Adipocyte (in vitro differentiated cells): ENCODE measurements at regions not wholly inside any gene's neighbourhood (a gene's known extent, or its start where the extent isn't known, plus 50 kb on each side); places are given as distances from the start of the nearest gene placed in this dataset.

Source experiments
- DNase-seq: peaks from one replicate; pipeline ENCODE4 v3.0.0-alpha.2; 2015; ENCODE audit warnings: low read depth
- H3K27me3 ChIP-seq: replicated peaks from 2 replicates; pipeline ENCODE4 v1.7.0; 2013; ENCODE audit warnings: mild to moderate bottlenecking, low read length, moderate library complexity; ENCODE audit not compliant: control insufficient read depth, insufficient read depth
- H3K36me3 ChIP-seq: 2 replicates; pipeline ENCODE4 v1.7.0; 2013; ENCODE audit warnings: low read length, mild to moderate bottlenecking, moderate library complexity; ENCODE audit not compliant: control insufficient read depth, insufficient read depth, severe bottlenecking
- H3K4me1 ChIP-seq: 2 replicates; pipeline ENCODE4 v1.7.0; 2013; ENCODE audit warnings: mild to moderate bottlenecking, low read length, moderate library complexity; ENCODE audit not compliant: control insufficient read depth, insufficient read depth
- H3K4me3 ChIP-seq: 2 replicates; pipeline ENCODE4 v1.7.0; 2013; ENCODE audit warnings: mild to moderate bottlenecking, low read length, moderate library complexity
- H3K9ac ChIP-seq: 2 replicates; pipeline ENCODE4 v1.7.0; 2013; ENCODE audit warnings: mild to moderate bottlenecking, low read length, moderate library complexity
- H3K9me3 ChIP-seq: 2 replicates; pipeline ENCODE4 v1.7.0; 2013; ENCODE audit warnings: mild to moderate bottlenecking, low read length, moderate library complexity; ENCODE audit not compliant: control insufficient read depth

DNA sequence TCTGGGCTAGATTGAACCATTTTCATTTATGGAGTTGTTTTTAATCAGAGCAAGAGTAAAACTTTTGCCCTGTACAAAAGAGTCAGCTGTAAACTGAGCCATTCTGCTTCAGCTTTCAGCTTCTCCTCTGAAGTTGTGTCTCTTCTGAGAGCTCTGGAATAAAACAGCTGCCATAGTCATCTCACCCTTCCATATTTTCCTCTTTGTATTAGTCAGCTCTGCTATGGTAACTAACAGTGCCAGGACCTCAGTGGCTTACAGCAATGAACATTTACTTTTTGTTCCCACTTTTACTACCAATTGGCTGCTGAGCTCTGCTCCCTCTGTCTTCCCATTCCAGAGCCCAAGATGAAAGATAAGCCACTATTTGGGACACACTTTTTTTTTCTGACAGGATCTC, 178.5 kb downstream of the DAD1 start:
- no peak for DNase-seq
- H3K4me1 ChIP-seq = peaks cover 39% of the 10 kb centered on the region

DNA sequence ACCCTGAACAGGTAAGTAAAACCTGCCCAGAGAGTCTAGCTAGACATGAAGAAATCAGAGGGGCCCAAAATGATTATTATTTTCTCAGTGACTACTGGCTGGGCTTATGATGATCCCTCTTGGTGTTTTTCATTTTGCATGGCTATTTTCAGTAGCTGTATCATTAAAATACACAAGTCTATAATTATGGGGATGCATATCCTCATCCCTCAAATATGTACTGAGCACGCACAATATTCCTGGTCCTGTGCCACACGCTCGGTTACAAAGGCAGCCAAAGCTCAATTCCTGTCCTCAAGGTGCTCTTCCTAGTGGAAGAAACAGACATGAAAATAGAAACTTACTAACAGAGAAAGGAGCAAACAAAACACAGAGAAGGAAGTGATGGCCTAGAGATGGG, 180.0 kb downstream of the DAD1 start:
- peaks cover 39% of the 10 kb centered on the region for H3K4me1 ChIP-seq
- DNase-seq = no peak

More for the DNA sequence above, 178.5 kb downstream of the DAD1 start:
- H3K9me3 ChIP-seq = no peaks in the 10 kb centered on the region
- no peak overlapping the region for H3K4me3 ChIP-seq
- H3K27me3 ChIP-seq = no peaks in the 10 kb centered on the region
- no peaks in the 10 kb centered on the region for H3K36me3 ChIP-seq
- no peak overlapping the region for H3K9ac ChIP-seq

DNA sequence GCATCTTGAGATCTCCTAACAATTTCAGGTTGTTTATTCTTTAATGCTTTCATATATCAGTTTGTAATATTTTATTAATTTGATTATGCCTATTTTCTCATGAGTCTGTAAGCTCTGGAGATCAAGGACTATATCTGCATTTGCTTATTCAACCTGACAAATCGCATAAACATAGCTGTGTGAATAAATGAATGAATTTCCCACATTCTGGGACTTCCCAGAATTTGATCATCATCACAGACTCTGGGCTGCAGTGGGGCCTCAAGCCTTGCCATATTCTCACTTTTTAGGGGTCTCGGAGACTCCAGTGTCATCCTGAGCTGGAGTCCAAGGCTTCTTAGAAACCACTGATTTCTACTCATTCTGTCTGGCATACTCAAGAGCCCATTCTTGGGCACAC, 180.5 kb downstream of the DAD1 start:
- Histone ChIP-seq H3K4me3 (no peak overlapping the region), H3K27me3 (peaks cover 12% of the 10 kb centered on the region), H3K9me3 (no peaks in the 10 kb centered on the region), H3K4me1 (peaks cover 35% of the 10 kb centered on the region), H3K36me3 (no peaks in the 10 kb centered on the region), H3K9ac (no peak overlapping the region)
- DNase-seq = no peak

More for the DNA sequence above, 180.0 kb downstream of the DAD1 start:
- Histone ChIP-seq H3K36me3 (no peaks in the 10 kb centered on the region), H3K4me3 (no peak overlapping the region), H3K9ac (no peak overlapping the region), H3K9me3 (no peaks in the 10 kb centered on the region), H3K27me3 (peaks cover 9% of the 10 kb centered on the region)

DNA sequence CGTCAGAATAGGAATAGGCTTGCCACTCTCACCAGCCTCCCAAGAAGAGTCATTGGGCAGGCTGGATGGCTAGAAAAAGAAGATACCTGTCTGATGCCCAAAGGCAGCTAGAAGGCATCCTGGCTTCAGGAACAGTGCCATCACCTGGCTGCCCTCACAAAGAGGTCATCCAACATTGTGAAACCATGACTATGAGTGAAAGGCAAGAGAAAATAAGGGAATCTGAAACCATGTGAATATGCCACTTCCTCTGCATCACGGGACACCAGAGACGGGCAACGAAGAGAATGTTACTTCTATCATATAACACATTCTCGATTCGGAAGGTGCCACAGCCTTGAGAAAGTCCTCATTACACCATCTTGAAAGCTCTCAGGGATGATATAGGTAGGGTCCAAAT, 182.0 kb downstream of the DAD1 start:
- no peak overlapping the region for H3K4me3 ChIP-seq

DNA sequence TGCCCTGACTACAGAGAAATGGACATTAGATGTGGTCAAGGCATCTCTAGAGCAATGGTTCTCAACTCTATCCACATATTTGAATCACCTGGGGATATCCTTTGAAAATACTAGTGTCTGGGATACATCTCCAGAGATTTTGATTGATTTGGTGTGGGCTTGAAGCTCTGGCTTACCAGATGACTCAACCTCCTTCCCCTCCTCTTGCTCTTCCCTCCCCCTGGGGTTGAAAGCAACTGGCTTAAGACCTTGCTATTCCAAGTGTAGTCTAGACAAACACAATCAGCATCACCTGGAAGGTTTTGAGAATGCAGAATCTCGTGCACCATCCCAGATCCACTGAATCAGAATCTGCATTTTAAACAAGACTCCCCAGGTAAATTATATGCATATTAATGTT, 183.8 kb downstream of the DAD1 start:
- Histone ChIP-seq H3K9ac (no peak overlapping the region), H3K27me3 (peaks cover 19% of the 10 kb centered on the region), H3K36me3 (no peaks in the 10 kb centered on the region), H3K9me3 (no peaks in the 10 kb centered on the region), H3K4me3 (no peak overlapping the region), H3K4me1 (peaks cover 14% of the 10 kb centered on the region)
- DNase-seq = no peak

More for the DNA sequence above, 182.0 kb downstream of the DAD1 start:
- Histone ChIP-seq H3K4me1 (peaks cover 20% of the 10 kb centered on the region), H3K36me3 (no peaks in the 10 kb centered on the region), H3K9ac (no peak overlapping the region), H3K9me3 (no peaks in the 10 kb centered on the region), H3K27me3 (peaks cover 18% of the 10 kb centered on the region)
- no peak for DNase-seq

DNA sequence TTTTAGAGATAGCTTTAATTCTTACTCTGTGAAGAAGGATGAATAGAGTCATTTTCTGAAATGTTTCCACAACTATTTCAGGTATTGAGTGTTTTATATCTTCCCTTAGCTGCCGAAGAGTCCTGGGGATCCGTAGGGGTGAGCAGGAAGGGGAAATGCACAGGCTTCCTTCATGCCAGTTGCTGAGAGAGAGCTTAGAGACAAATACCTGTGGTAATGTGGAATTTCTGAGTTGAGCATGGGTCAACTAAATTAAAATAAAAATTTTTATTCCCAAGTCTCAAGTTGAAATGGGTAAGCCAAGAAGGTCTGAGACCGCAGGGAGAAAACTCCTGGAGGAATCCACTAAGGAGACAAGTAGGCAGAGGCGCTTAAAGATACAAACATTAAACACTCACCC, 185.7 kb downstream of the DAD1 start:
- H3K9ac ChIP-seq = no peak overlapping the region
- peaks cover 26% of the 10 kb centered on the region for H3K27me3 ChIP-seq
- H3K4me1 ChIP-seq = peaks cover 12% of the 10 kb centered on the region
- no peaks in the 10 kb centered on the region for H3K9me3 ChIP-seq
- H3K36me3 ChIP-seq = no peaks in the 10 kb centered on the region
- H3K4me3 ChIP-seq = no peak overlapping the region
- peak; percentile 19 for DNase-seq

DNA sequence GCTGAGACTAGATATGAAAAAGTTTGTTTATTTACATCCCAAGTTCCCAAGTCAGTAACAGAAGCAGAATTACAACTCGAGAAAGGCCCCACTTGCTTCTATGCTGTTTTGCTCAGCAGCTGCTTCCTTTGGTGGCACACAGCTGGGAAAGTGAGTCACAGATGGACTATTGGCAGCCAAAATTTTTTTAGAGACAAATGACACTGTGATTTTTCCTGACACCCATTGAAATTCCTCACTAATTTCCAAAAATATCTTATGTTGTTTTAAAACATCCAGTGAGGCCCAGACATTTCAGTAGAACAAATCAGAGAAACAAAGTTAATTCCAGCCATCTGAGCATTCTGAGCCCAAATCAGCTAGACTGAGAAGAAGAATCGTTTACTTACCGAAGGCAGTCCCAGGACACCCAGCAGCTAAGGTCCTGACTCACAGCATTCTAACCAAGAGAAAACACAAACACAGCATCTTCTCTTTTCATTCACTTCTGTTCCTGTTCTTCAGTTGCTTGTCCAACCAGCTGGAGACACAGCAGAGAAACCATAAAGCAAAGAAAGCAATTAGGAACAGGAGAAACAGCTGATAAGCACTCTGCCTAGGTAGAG, 188.3 kb downstream of the DAD1 start:
- DNase-seq = no peak
- H3K9ac ChIP-seq = no peak overlapping the region
- no peak overlapping the region for H3K4me3 ChIP-seq
- H3K9me3 ChIP-seq = no peaks in the 10 kb centered on the region
- H3K36me3 ChIP-seq = no peaks in the 10 kb centered on the region
- peaks cover 39% of the 10 kb centered on the region for H3K27me3 ChIP-seq
- peaks cover 12% of the 10 kb centered on the region for H3K4me1 ChIP-seq

DNA sequence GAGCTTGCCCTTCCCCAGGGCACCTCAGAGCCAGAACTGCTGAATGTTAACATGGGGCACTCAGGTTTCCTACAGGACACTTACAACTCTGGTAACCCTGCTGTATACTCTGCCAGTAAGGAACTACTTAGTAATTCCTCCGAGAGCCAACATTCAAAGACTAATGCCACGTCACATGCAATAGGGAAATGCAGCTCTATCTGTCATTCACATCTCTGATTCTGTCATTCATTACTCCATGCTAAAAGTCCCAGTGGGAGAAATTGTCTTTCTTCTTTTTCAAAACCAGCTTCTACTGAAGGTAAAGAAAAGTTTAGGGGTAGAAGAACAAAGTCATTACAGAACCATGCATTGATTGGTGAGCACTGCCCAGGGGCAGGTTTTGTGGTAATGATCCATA, 189.2 kb downstream of the DAD1 start:
- H3K4me3 ChIP-seq = no peak overlapping the region
- no peak for DNase-seq
- H3K36me3 ChIP-seq = no peaks in the 10 kb centered on the region

DNA sequence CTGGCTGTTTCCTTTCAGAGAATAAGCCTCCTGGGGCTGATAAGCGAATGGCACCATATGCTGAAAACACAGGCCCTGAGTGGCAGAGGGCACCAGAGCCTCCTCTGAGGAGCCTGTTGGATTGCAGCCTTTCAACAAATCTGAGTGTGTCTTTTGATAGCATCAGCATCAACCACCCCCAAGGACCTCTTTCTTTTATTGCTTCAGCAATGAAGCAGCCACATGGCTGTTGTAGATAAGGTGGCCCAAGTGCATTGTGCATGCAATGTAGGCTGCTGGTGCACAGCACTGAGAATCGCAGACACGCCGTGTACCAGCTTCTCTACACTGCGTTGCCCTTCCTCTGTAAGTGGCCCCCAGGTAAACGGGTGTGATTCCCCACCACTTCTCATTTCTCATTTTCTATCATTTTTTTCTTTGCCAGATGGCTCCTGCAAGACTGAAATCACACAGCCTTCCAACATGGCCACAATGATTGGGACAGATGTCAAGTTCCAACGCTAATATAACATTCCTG, 191.7 kb downstream of the DAD1 start:
- no peak for DNase-seq

More for the DNA sequence above, 189.2 kb downstream of the DAD1 start:
- peaks cover 12% of the 10 kb centered on the region for H3K4me1 ChIP-seq
- H3K9ac ChIP-seq = no peak overlapping the region
- no peaks in the 10 kb centered on the region for H3K9me3 ChIP-seq
- H3K27me3 ChIP-seq = peaks cover 41% of the 10 kb centered on the region

DNA sequence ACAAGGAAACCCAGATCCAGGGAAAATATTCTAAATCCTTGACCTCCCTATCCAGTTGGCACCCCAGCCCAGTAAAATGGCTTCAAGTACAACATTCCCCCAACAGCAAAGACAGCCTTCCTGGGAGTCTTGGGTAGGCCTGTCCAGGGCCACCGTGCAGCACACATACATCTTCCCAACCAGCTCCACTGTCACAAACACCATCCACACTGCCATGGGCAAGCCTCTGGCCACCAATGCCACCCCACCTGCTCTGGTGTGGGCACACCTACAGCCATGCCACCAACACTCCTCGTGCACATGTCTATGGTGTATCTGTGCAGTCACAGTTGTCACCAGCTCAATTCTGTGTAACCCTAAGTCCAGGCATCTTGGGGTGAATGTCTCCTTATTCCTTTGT, 193.2 kb downstream of the DAD1 start:
- Histone ChIP-seq H3K36me3 (no peaks in the 10 kb centered on the region), H3K9ac (no peak overlapping the region), H3K9me3 (no peaks in the 10 kb centered on the region), H3K4me3 (no peak overlapping the region), H3K4me1 (peaks cover 7% of the 10 kb centered on the region), H3K27me3 (peaks cover 54% of the 10 kb centered on the region)
- no peak for DNase-seq

More for the DNA sequence above, 191.7 kb downstream of the DAD1 start:
- Histone ChIP-seq H3K4me1 (peaks cover 12% of the 10 kb centered on the region), H3K36me3 (no peaks in the 10 kb centered on the region), H3K4me3 (no peak overlapping the region), H3K27me3 (peaks cover 49% of the 10 kb centered on the region), H3K9ac (no peak overlapping the region), H3K9me3 (no peaks in the 10 kb centered on the region)

DNA sequence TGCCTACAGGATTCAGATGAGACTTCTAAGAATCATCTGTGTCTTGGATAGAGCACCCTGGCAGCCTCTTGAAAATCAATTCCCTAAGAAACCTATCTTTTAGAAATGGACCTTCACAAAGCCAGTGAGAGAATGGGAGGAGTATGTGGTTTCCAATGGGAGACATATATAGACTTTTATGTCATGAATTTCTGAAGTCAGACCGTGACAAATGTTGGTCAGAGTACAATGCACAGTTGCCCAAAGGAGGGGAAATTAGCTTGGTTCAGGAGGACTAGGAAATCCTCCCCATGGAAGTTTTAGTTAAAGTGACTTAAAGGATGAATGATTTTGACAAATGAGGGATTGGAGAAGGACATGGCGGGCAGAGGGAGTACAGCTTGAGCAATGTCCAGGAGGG, 194.4 kb downstream of the DAD1 start:
- no peak for DNase-seq

DNA sequence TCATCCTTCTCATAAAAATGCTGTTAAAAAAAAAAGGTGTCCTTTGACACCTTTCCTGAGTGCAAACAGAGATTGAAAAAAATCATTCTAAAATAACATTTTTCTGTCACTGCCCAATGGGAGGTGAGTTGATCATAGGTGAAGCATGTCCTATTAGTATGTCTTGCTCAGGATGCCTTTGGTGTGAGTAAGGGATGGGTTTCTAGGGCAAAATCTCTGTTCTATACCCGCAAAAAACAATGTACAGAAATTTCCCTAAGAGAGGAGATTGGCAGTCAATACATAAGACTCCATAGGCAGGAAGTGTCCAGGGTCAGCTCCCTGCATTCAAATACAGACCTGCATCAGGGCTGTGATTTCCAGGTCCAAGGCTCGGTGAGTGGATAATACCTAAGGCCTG, 195.2 kb downstream of the DAD1 start:
- peaks cover 4% of the 10 kb centered on the region for H3K4me1 ChIP-seq
- H3K9ac ChIP-seq = no peak overlapping the region
- peaks cover 65% of the 10 kb centered on the region for H3K27me3 ChIP-seq
- no peak for DNase-seq
- no peak overlapping the region for H3K4me3 ChIP-seq
- H3K36me3 ChIP-seq = no peaks in the 10 kb centered on the region
- no peaks in the 10 kb centered on the region for H3K9me3 ChIP-seq

More for the DNA sequence above, 194.4 kb downstream of the DAD1 start:
- Histone ChIP-seq H3K36me3 (no peaks in the 10 kb centered on the region), H3K27me3 (peaks cover 64% of the 10 kb centered on the region), H3K9ac (no peak overlapping the region), H3K4me1 (no peaks in the 10 kb centered on the region), H3K9me3 (no peaks in the 10 kb centered on the region), H3K4me3 (no peak overlapping the region)
